ENCODE measurements at regions not wholly inside any gene's neighbourhood (a gene's known extent, or its start where the extent isn't known, plus 50 kb on each side); places are given as distances from the start of the nearest gene placed in this dataset.

DNA sequence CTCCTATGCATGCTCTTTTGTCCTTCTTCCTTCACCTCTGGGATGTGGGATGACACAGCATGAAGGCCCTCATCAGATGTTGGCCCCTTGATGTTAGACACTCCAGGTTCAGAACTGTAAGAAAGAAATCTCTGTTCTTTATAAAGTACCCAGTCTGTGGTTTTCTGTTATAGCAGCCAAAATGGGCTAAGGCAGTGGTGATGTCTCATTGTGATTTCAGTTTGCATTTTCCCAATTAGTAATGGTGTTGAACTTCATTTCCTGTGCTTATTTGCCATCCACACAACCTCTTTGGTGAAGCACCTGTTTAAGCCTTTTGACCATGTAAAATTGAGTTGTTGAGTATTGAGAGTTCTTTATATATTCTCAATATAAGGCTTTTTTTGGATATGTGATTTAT lies 129.3 kb upstream of the C1orf174 start:
- intact Hi-C loops (cut with micrococcal nuclease), result no loop called here
- in situ Hi-C loops (cut with MboI; ENCODE audit: low sequenced_read_pairs), result no loop called here

More for the DNA sequence above, 129.3 kb upstream of the C1orf174 start:
- no peak overlapping the region for H4K5ac ChIP-seq (ENCODE audit: low read depth, low read length)
- H3K4me3 ChIP-seq (ENCODE audit: insufficient read depth, low read depth, low read length), result no peak overlapping the region
- dilution Hi-C loops (cut with HindIII; ENCODE audit: low sequenced_read_pairs, unreplicated experiment), result no loop called here
- H4K8ac ChIP-seq (ENCODE audit: low read depth in 2 of 2, low read length in 2 of 2), result no peak overlapping the region
- H2AK9ac ChIP-seq (replicated peaks; ENCODE audit: low read depth, low read length, poor library complexity), result no peak overlapping the region
- no peak overlapping the region for H3K4me2 ChIP-seq (ENCODE audit: low read depth, low read length)
- no TSS peak for BruUV-seq (replicated peaks)
- POLR2A ChIA-PET (ENCODE audit: unreplicated experiment), result no interaction called here
- H2BK5ac ChIP-seq (ENCODE audit: low read depth, low read length, poor library complexity, severe bottlenecking), result no peak overlapping the region
- H2BK20ac ChIP-seq (ENCODE audit: low read depth, low read length), result no peak overlapping the region
- no peaks in the 10 kb centered on the region for H3K4me1 ChIP-seq (ENCODE audit: control insufficient read depth, insufficient read depth, low read length)
- no peak overlapping the region for H2AFZ ChIP-seq (replicated peaks; ENCODE audit: low read length, poor library complexity)
- H3K27me3 ChIP-seq (ENCODE audit: control insufficient read depth, insufficient read depth, low read length), result no peaks in the 10 kb centered on the region
- H3K23ac ChIP-seq (ENCODE audit: low read depth, low read length), result no peak overlapping the region
- H3K18ac ChIP-seq (ENCODE audit: low read depth, low read length), result no peak overlapping the region
- no peak for TF ChIP-seq USF2 (IDR thresholded peaks at IDR 0.05; ENCODE audit: low read depth, low read length)
- TF ChIP-seq, protein P1, sequence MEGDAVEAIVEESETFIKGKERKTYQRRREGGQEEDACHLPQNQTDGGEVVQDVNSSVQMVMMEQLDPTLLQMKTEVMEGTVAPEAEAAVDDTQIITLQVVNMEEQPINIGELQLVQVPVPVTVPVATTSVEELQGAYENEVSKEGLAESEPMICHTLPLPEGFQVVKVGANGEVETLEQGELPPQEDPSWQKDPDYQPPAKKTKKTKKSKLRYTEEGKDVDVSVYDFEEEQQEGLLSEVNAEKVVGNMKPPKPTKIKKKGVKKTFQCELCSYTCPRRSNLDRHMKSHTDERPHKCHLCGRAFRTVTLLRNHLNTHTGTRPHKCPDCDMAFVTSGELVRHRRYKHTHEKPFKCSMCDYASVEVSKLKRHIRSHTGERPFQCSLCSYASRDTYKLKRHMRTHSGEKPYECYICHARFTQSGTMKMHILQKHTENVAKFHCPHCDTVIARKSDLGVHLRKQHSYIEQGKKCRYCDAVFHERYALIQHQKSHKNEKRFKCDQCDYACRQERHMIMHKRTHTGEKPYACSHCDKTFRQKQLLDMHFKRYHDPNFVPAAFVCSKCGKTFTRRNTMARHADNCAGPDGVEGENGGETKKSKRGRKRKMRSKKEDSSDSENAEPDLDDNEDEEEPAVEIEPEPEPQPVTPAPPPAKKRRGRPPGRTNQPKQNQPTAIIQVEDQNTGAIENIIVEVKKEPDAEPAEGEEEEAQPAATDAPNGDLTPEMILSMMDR (conservative IDR thresholded peaks at IDR 0.05; ENCODE audit: low read depth, low read length), result no peak
- H3K14ac ChIP-seq (replicated peaks; ENCODE audit: low read depth, low read length), result no peak overlapping the region
- no peak overlapping the region for H3K9ac ChIP-seq (ENCODE audit: low read depth, low read length)
- no peak overlapping the region for H3K27ac ChIP-seq (ENCODE audit: insufficient read depth, low read length)
- no peak overlapping the region for H2AK5ac ChIP-seq (ENCODE audit: low read depth, low read length)
- H4K91ac ChIP-seq (ENCODE audit: insufficient read depth, low read depth, low read length), result no peak overlapping the region
- ATAC-seq (ENCODE audit: low read depth), result no peak
- no peak overlapping the region for H2BK120ac ChIP-seq (ENCODE audit: low read depth, low read length)
- CTCF ChIA-PET, result no interaction called here
- no peaks in the 10 kb centered on the region for H3K79me1 ChIP-seq (ENCODE audit: low read depth in 1 of 2, low read length in 2 of 2)
- DNase-seq, result no peak
- H3K4ac ChIP-seq (ENCODE audit: low read depth, low read length), result no peak overlapping the region
- H2BK15ac ChIP-seq (ENCODE audit: low read depth, low read length), result no peak overlapping the region
- H3K36me3 ChIP-seq (ENCODE audit: control insufficient read depth, insufficient read depth, low read length), result no peaks in the 10 kb centered on the region
- H3K56ac ChIP-seq (ENCODE audit: extremely low read depth, insufficient read depth, low read length), result no peak overlapping the region
- H3K9me1 ChIP-seq (ENCODE audit: insufficient read depth, low read length), result no peaks in the 10 kb centered on the region
- H3K9me3 ChIP-seq (ENCODE audit: control insufficient read depth, insufficient read depth, low read length), result peaks cover 23% of the 10 kb centered on the region
- H4K20me1 ChIP-seq (ENCODE audit: insufficient read depth, low read length), result no peaks in the 10 kb centered on the region
